Ovary (tissue), 7 donors: ENCODE measurements at regions not wholly inside any gene's neighbourhood (a gene's known extent, or its start where the extent isn't known, plus 50 kb on each side); places are given as distances from the start of the nearest gene placed in this dataset.

ENCODE experiments used
- DNase-seq, 5 donors: peaks; one replicate each; pipeline ENCODE4 v3.0.0-alpha.2; 2019 to 2020
- H3K27ac ChIP-seq, 2 donors: fragments of 200-600 bp; one replicate each; pipeline versions ENCODE4 v1.5.1 to v1.8.0; 2019 to 2022
- H3K27me3 ChIP-seq: fragments of 200-600 bp; one replicate; pipeline ENCODE4 v1.8.0; 2022
- H3K36me3 ChIP-seq: fragments of 200-600 bp; sonication (generic); one replicate; pipeline ENCODE4 v1.5.1; 2019
- H3K4me1 ChIP-seq: one replicate; pipeline ENCODE4 v1.8.1; 2013; ENCODE audit warnings: mild to moderate bottlenecking, moderate library complexity; ENCODE audit not compliant: insufficient read depth
- H3K4me3 ChIP-seq: fragments of 200-600 bp; sonication (generic); one replicate; pipeline ENCODE4 v1.5.1; 2017
- H3K9me3 ChIP-seq, 2 donors: fragments of 200-600 bp in 1 of 2; sonication (generic) in 1 of 2; one replicate each; pipeline versions ENCODE4 v1.5.1 to v1.8.1; 2013 to 2019; ENCODE audit warnings: mild to moderate bottlenecking in 1 of 2, moderate library complexity in 1 of 2
- EP300 ChIP-seq: sonication (generic); formaldehyde crosslinking; IDR thresholded peaks from one replicate; pipeline ENCODE4 v1.6.1; 2017; ENCODE audit warnings: antibody characterized with exemption
- POLR2A ChIP-seq: fragments of 450-650 bp; IDR thresholded peaks from one replicate; pipeline ENCODE4 v1.6.1; 2017; ENCODE audit warnings: antibody characterized with exemption, mild to moderate bottlenecking, moderate library complexity
- WGBS, 3 donors: extraction: QIAGEN DNeasy Blood & Tissue Kit in 1 of 3; methylation state at CpG; one replicate each; pipeline versions ENCODE4 v1.1.5 to v1.1.7; 2013 to 2017; 5-methylcytosine and 5-hydroxymethylcytosine counted together
- intact Hi-C, 4 donors: fragments of 100-400 bp; cut with DNase I; formaldehyde crosslinking; loops; one replicate each; pipeline versions ENCODE4 v1.11.0 to v1.15.1; 2022 to 2023
- TF ChIP-seq, protein P1 (sequence below), 3 donors: fragments of 450-650 bp in 2 of 3; fragments of 200-600 bp in 1 of 3; IDR thresholded peaks; one replicate each; pipeline versions ENCODE4 v1.5.1 to v1.8.0; 2016 to 2022; ENCODE audit warnings: antibody characterized with exemption in 3 of 3, mild to moderate bottlenecking in 1 of 3
- donor health status: DM: no; HTN: no; CAD: no; lungs with moderate emphysema.
- donor health status: DM: no; HTN: no; CAD: no.
- donor health status: Bipolar disorder and iron deficiency.
- donor health status: DM: no; HTN: no; CAD: no.
- donor health status: DM: yes; HTN: yes; CAD: no.

GRCh38 chr14:104428333-104428851 lies 151.2 kb upstream of the C14orf180 start:
- intact Hi-C loops, result no loop called here
- no peak overlapping the region for H3K4me3 ChIP-seq
- no peaks in the 10 kb centered on the region for H3K27me3 ChIP-seq
- H3K9me3 ChIP-seq, result no peaks in the 10 kb centered on the region
- H3K4me1 ChIP-seq, result peaks cover 12% of the 10 kb centered on the region
- DNase-seq, result no peak
- TF ChIP-seq POLR2A (no peak), EP300 (no peak)
- 68 to 74% (median 72%) methylated on average over 14 of the region's 14 CpGs for WGBS, 3 donors
- H3K27ac ChIP-seq, result no peak overlapping the region
- H3K36me3 ChIP-seq, result no peaks in the 10 kb centered on the region

DNA sequence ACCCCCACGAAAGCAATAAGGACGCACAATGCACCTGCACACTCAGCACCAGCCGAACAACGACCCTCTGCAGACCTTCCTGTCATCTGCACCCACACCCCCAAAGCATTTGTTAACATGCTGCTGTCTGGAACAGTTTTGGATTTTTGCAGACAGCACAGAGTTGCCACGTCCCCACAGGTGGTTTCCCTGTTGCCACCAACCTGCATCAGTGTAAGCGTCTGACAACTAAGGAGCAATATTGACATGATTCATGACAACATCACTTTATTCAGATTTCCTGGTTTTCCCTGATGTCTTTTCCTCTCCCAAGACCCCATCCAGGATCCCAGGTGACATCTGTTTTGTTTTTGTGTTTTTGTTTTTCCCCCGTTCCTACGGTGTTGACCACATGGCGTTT lies 150.7 kb upstream of the C14orf180 start:
- Histone ChIP-seq H3K27me3 (no peaks in the 10 kb centered on the region), H3K36me3 (no peaks in the 10 kb centered on the region), H3K4me1 (peaks cover 12% of the 10 kb centered on the region), H3K4me3 (no peak overlapping the region), H3K27ac (no peak overlapping the region), H3K9me3 (no peaks in the 10 kb centered on the region)
- 39 to 42% (median 42%) methylated on average over 9 of the region's 9 CpGs for WGBS, 3 donors
- no peak for TF ChIP-seq POLR2A
- TF ChIP-seq, protein P1, sequence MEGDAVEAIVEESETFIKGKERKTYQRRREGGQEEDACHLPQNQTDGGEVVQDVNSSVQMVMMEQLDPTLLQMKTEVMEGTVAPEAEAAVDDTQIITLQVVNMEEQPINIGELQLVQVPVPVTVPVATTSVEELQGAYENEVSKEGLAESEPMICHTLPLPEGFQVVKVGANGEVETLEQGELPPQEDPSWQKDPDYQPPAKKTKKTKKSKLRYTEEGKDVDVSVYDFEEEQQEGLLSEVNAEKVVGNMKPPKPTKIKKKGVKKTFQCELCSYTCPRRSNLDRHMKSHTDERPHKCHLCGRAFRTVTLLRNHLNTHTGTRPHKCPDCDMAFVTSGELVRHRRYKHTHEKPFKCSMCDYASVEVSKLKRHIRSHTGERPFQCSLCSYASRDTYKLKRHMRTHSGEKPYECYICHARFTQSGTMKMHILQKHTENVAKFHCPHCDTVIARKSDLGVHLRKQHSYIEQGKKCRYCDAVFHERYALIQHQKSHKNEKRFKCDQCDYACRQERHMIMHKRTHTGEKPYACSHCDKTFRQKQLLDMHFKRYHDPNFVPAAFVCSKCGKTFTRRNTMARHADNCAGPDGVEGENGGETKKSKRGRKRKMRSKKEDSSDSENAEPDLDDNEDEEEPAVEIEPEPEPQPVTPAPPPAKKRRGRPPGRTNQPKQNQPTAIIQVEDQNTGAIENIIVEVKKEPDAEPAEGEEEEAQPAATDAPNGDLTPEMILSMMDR (IDR thresholded peaks at IDR 0.05), result no peak
- no peak for TF ChIP-seq EP300
- intact Hi-C loops, result no loop called here
- no peak for DNase-seq

DNA sequence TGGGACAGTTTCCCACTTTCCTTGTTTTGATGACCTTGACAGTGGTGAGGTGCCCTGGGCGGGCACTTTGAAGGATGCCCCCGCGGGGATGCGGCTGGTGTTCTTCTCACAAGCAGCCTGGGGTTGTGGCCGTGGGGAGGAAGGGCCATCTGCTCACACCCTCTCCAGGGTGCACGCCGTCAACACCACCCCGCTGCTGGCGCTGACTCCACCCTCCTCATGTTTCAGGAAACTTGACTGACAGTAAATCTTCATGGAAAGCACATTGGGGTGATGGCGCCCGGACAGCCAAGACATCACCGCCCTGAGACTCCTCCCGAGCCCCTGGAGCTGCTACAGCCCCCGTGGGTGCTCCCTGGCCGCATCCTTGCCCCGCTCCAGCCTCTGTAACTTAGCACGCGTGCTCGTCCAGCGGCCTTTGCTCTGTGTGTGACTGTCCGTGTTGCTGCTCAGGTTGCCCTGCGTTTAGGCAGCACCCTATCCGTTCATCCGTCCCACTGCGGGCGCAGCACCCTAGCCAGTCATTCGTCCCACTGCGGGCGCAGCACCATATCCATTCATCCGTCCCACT lies 150.2 kb upstream of the C14orf180 start:
- H3K27me3 ChIP-seq, result no peaks in the 10 kb centered on the region
- H3K9me3 ChIP-seq, result no peaks in the 10 kb centered on the region
- no peak for DNase-seq
- TF ChIP-seq EP300 (no peak), POLR2A (no peak)
- TF ChIP-seq, protein P1 (IDR thresholded peaks at IDR 0.05), result no peak
- 63 to 74% (median 65%) methylated on average over 30 of the region's 30 CpGs for WGBS, 3 donors
- no peak overlapping the region for H3K4me3 ChIP-seq
- peaks cover 9% of the 10 kb centered on the region for H3K4me1 ChIP-seq
- no peak overlapping the region for H3K27ac ChIP-seq
- intact Hi-C loops, result no loop called here
- H3K36me3 ChIP-seq, result no peaks in the 10 kb centered on the region

GRCh38 chr14:104431351-104431928 lies 148.1 kb upstream of the C14orf180 start:
- 91 to 92% (median 92%) methylated on average over 15 of the region's 15 CpGs for WGBS, 3 donors
- H3K4me1 ChIP-seq, result peaks cover 2% of the 10 kb centered on the region
- TF ChIP-seq EP300 (no peak), POLR2A (no peak)
- TF ChIP-seq, protein P1 (IDR thresholded peaks at IDR 0.05), result no peak
- intact Hi-C loops, result no loop called here
- H3K27ac ChIP-seq, result no peak overlapping the region
- DNase-seq, result no peak
- H3K4me3 ChIP-seq, result no peak overlapping the region
- H3K36me3 ChIP-seq, result no peaks in the 10 kb centered on the region
- H3K9me3 ChIP-seq, result no peaks in the 10 kb centered on the region
- H3K27me3 ChIP-seq, result no peaks in the 10 kb centered on the region

GRCh38 chr14:104431929-104432541 lies 147.5 kb upstream of the C14orf180 start:
- intact Hi-C loops, result no loop called here
- 71 to 75% (median 74%) methylated on average over 11 of the region's 11 CpGs for WGBS, 3 donors
- H3K27ac ChIP-seq, result no peak overlapping the region
- TF ChIP-seq EP300 (no peak), POLR2A (no peak)
- TF ChIP-seq, protein P1 (IDR thresholded peaks at IDR 0.05), result no peak
- no peaks in the 10 kb centered on the region for H3K9me3 ChIP-seq
- no peak overlapping the region for H3K4me3 ChIP-seq
- H3K4me1 ChIP-seq, result peaks cover 8% of the 10 kb centered on the region
- no peaks in the 10 kb centered on the region for H3K27me3 ChIP-seq
- DNase-seq, result no peak
- H3K36me3 ChIP-seq, result no peaks in the 10 kb centered on the region
